Transverse colon (tissue), 4 donors: ENCODE measurements at regions not wholly inside any gene's neighbourhood (a gene's known extent, or its start where the extent isn't known, plus 50 kb on each side); places are given as distances from the start of the nearest gene placed in this dataset.

ENCODE experiments used
- EP300 ChIP-seq: sonication (generic); formaldehyde crosslinking; IDR thresholded peaks from one replicate; pipeline ENCODE4 v1.6.1; 2017; ENCODE audit warnings: antibody characterized with exemption, low read depth
- POLR2A ChIP-seq: fragments of 450-650 bp; IDR thresholded peaks from one replicate; pipeline ENCODE4 v1.6.1; 2016; ENCODE audit warnings: antibody characterized with exemption, mild to moderate bottlenecking, moderate library complexity
- POLR2AphosphoS5 ChIP-seq, 3 donors: sonication (generic); formaldehyde crosslinking; IDR thresholded peaks; one replicate each; pipeline ENCODE4 v1.6.1; 2016; ENCODE audit warnings: antibody characterized with exemption in 3 of 3
- TF ChIP-seq, protein P1 (sequence below), 5 experiments: fragments of 200-600 bp in 3 of 5; fragments of 450-650 bp in 2 of 5; sonication (generic) in 3 of 5; IDR thresholded peaks; 1 replicate in 2 of 5; 2 replicates in 3 of 5; pipeline ENCODE4 v1.5.1; 2016 to 2017; ENCODE audit warnings: antibody characterized with exemption in 5 of 5, inconsistent platforms in 3 of 5, mild to moderate bottlenecking in 2 of 5, moderate library complexity in 1 of 5

DNA sequence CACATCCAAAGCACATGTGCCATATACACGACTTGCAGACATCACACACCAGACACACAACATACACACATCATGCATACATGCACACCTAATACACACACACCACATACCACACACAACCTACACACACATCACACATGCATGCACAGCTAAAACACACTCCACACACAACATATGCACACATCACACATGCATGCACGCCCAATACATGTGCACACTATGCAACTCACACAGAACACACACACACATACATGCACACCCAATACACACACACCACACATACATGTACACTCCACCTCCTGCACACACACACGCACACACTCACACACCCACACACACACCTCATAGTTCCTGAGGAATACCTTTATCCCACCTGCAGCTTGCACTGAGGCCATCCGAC is 436.0 kb downstream of the MIAT start:
- TF ChIP-seq, protein P1, sequence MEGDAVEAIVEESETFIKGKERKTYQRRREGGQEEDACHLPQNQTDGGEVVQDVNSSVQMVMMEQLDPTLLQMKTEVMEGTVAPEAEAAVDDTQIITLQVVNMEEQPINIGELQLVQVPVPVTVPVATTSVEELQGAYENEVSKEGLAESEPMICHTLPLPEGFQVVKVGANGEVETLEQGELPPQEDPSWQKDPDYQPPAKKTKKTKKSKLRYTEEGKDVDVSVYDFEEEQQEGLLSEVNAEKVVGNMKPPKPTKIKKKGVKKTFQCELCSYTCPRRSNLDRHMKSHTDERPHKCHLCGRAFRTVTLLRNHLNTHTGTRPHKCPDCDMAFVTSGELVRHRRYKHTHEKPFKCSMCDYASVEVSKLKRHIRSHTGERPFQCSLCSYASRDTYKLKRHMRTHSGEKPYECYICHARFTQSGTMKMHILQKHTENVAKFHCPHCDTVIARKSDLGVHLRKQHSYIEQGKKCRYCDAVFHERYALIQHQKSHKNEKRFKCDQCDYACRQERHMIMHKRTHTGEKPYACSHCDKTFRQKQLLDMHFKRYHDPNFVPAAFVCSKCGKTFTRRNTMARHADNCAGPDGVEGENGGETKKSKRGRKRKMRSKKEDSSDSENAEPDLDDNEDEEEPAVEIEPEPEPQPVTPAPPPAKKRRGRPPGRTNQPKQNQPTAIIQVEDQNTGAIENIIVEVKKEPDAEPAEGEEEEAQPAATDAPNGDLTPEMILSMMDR (IDR thresholded peaks at IDR 0.05), result no peak
- TF ChIP-seq POLR2A, result no peak
- TF ChIP-seq EP300, result no peak
- TF ChIP-seq POLR2AphosphoS5 (IDR thresholded peaks at IDR 0.05), result no peak
